Mesenchymal stem cell (in vitro differentiated cells and primary cell): ENCODE measurements at regions not wholly inside any gene's neighbourhood (a gene's known extent, or its start where the extent isn't known, plus 50 kb on each side); places are given as distances from the start of the nearest gene placed in this dataset.
A peak's percentile ranks its signal among the peaks of the same experiment; 100 is the strongest.

Experiments
- DNase-seq: peaks from one replicate; pipeline ENCODE4 v3.0.0-alpha.2; 2013
- H2AFZ ChIP-seq: one replicate; pipeline ENCODE4 v1.6.1; 2013; ENCODE audit warnings: low read depth, mild to moderate bottlenecking, control low read depth, inconsistent platforms, low read length, moderate library complexity
- H2AK5ac ChIP-seq: 2 replicates; pipeline ENCODE4 v1.6.1; 2013; ENCODE audit warnings: low read length, moderate library complexity, mild to moderate bottlenecking, inconsistent platforms; ENCODE audit not compliant: severe bottlenecking
- H2BK120ac ChIP-seq: one replicate; pipeline ENCODE4 v1.6.1; 2013; ENCODE audit warnings: low read depth, mild to moderate bottlenecking, inconsistent platforms, low read length, moderate library complexity
- H2BK12ac ChIP-seq, 2 experiments: one replicate each; pipeline ENCODE4 v1.6.1; 2013; ENCODE audit warnings: inconsistent platforms in 2 of 2, low read length in 2 of 2, mild to moderate bottlenecking in 2 of 2, moderate library complexity in 2 of 2, control low read depth in 1 of 2
- H2BK15ac ChIP-seq: one replicate; pipeline ENCODE4 v1.6.1; 2013; ENCODE audit warnings: mild to moderate bottlenecking, low read depth, inconsistent platforms; ENCODE audit not compliant: poor library complexity, severe bottlenecking
- H2BK5ac ChIP-seq: 2 replicates; pipeline ENCODE4 v1.6.1; 2013; ENCODE audit warnings: low read depth, mild to moderate bottlenecking, low read length, control low read depth, inconsistent platforms; ENCODE audit not compliant: poor library complexity, severe bottlenecking
- H3K14ac ChIP-seq, 2 experiments: one replicate each; pipeline ENCODE4 v1.6.1; 2013; ENCODE audit warnings: inconsistent platforms in 2 of 2, low read length in 2 of 2, control low read depth in 1 of 2, mild to moderate bottlenecking in 1 of 2, moderate library complexity in 1 of 2
- H3K18ac ChIP-seq, 2 experiments: one replicate each; pipeline ENCODE4 v1.6.1; 2013; ENCODE audit warnings: inconsistent platforms in 2 of 2, low read length in 2 of 2, control low read depth in 1 of 2, low read depth in 1 of 2, mild to moderate bottlenecking in 1 of 2
- H3K23ac ChIP-seq, 2 experiments: one replicate each; pipeline ENCODE4 v1.6.1; 2013; ENCODE audit warnings: inconsistent platforms in 2 of 2, low read length in 2 of 2, mild to moderate bottlenecking in 2 of 2, moderate library complexity in 2 of 2, control low read depth in 1 of 2
- H3K27ac ChIP-seq: 2 replicates; pipeline ENCODE4 v1.5.1; 2013; ENCODE audit warnings: mild to moderate bottlenecking, moderate library complexity, low read length, control low read depth, inconsistent platforms; ENCODE audit not compliant: poor library complexity, severe bottlenecking
- H3K27me3 ChIP-seq, 2 experiments: 2 replicates each; pipeline versions ENCODE4 v1.6.1 to v1.7.0; 2013; ENCODE audit warnings: low read length in 2 of 2, mild to moderate bottlenecking in 2 of 2, moderate library complexity in 2 of 2, control low read depth in 1 of 2, inconsistent platforms in 1 of 2; ENCODE audit not compliant: control insufficient read depth in 1 of 2, insufficient read depth in 1 of 2
- H3K36me3 ChIP-seq, 2 experiments: 2 replicates each; pipeline versions ENCODE4 v1.6.1 to v1.7.0; 2013; ENCODE audit warnings: low read length in 2 of 2, control low read depth in 1 of 2, inconsistent platforms in 1 of 2, low read depth in 1 of 2, mild to moderate bottlenecking in 1 of 2; ENCODE audit not compliant: insufficient read depth in 2 of 2, control insufficient read depth in 1 of 2
- H3K4ac ChIP-seq, 2 experiments: one replicate each; pipeline ENCODE4 v1.6.1; 2013; ENCODE audit warnings: inconsistent platforms in 2 of 2, low read length in 2 of 2, mild to moderate bottlenecking in 2 of 2, moderate library complexity in 2 of 2, control low read depth in 1 of 2, low read depth in 1 of 2
- H3K4me1 ChIP-seq: 2 replicates; pipeline ENCODE4 v1.6.1; 2013; ENCODE audit warnings: low read depth, low read length, control low read depth; ENCODE audit not compliant: control insufficient read depth, insufficient read depth
- H3K4me2 ChIP-seq: 2 replicates; pipeline ENCODE4 v1.6.1; 2013; ENCODE audit warnings: low read length, mild to moderate bottlenecking, inconsistent platforms; ENCODE audit not compliant: poor library complexity, severe bottlenecking
- H3K4me3 ChIP-seq, 2 experiments: 2 replicates each; pipeline versions ENCODE4 v1.5.1 to v1.7.0; 2013; ENCODE audit warnings: low read length in 2 of 2, mild to moderate bottlenecking in 2 of 2, control low read depth in 1 of 2, low read depth in 1 of 2; ENCODE audit not compliant: insufficient read depth in 1 of 2
- H3K79me1 ChIP-seq: replicated peaks from 2 replicates; pipeline ENCODE4 v1.6.1; 2013; ENCODE audit warnings: mild to moderate bottlenecking, control low read depth, low read length, inconsistent platforms; ENCODE audit not compliant: poor library complexity, severe bottlenecking
- H3K9ac ChIP-seq: 2 replicates; pipeline ENCODE4 v1.7.0; 2013; ENCODE audit warnings: mild to moderate bottlenecking, low read length, moderate library complexity
- H3K9me3 ChIP-seq: 2 replicates; pipeline ENCODE4 v1.7.0; 2013; ENCODE audit warnings: mild to moderate bottlenecking, low read length; ENCODE audit not compliant: control insufficient read depth
- H4K8ac ChIP-seq: one replicate; pipeline ENCODE4 v1.6.1; 2013; ENCODE audit warnings: inconsistent platforms, mild to moderate bottlenecking, low read length, moderate library complexity
- H4K91ac ChIP-seq: one replicate; pipeline ENCODE4 v1.6.1; 2013; ENCODE audit warnings: mild to moderate bottlenecking, low read length, inconsistent platforms
- WGBS: methylation state at CpG from one replicate; pipeline ENCODE4 v1.1.7; 2013; ENCODE audit warnings: mixed read lengths; 5-methylcytosine and 5-hydroxymethylcytosine counted together

DNA sequence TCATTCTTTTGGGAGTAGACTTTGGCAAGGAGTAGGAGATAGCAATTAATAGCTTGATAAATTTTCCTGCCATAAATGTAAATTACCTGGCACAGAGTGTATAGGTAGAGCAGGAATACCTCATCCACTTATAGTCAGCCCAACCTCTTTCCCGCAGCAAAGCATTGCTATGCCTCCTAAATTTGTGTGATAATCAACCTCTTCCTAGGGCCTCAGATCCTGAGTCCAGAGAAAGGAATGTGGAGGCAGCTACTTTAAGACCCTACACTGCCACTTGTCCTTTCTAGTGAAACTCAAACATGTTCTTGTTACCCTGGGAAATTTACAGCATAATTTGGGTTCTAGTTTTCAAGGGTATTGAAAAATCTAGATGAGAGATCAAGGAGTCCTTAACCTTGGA, 919.0 kb downstream of the RAPGEF2 start:
- Histone ChIP-seq H3K9me3 (peaks cover 22% of the 10 kb centered on the region), H3K79me1 (no peaks in the 10 kb centered on the region), H3K4me2 (no peak overlapping the region), H3K23ac (no peak overlapping the region), H2BK12ac (no peak overlapping the region), H3K36me3 (no peaks in the 10 kb centered on the region), H2BK120ac (no peak overlapping the region), H2AFZ (no peak overlapping the region), H4K91ac (no peak overlapping the region), H3K4ac (no peak overlapping the region), H3K4me1 (peaks cover 2% of the 10 kb centered on the region), H3K18ac (no peak overlapping the region), H3K9ac (no peak overlapping the region), H2BK5ac (no peak overlapping the region), H4K8ac (no peak overlapping the region), H3K4me3 (no peak overlapping the region), H3K27ac (no peak overlapping the region), H2AK5ac (no peak overlapping the region), H3K14ac (no peak overlapping the region), H3K27me3 (no peaks in the 10 kb centered on the region), H2BK15ac (no peak overlapping the region)
- whole genome bisulfite sequencing, result 92% methylated on average over 1 of the region's 1 CpG
- DNase-seq, result no peak

- H3K4ac ChIP-seq, result no peak overlapping the region
- H4K8ac ChIP-seq, result no peak overlapping the region
- no peak overlapping the region for H3K23ac ChIP-seq
- no peaks in the 10 kb centered on the region for H3K79me1 ChIP-seq
- no peak overlapping the region for H3K27ac ChIP-seq
- H4K91ac ChIP-seq, result no peak overlapping the region
- H3K4me3 ChIP-seq, result no peak overlapping the region
- no peak overlapping the region for H2AFZ ChIP-seq
- 59% methylated on average over 2 of the region's 2 CpGs for WGBS
- no peaks in the 10 kb centered on the region for H3K36me3 ChIP-seq
- H3K14ac ChIP-seq, result no peak overlapping the region
- no peak overlapping the region for H2AK5ac ChIP-seq
- peaks cover 16% of the 10 kb centered on the region for H3K9me3 ChIP-seq
- no peak overlapping the region for H2BK15ac ChIP-seq
- DNase-seq, result peak; percentile 26
- H3K4me1 ChIP-seq, result peaks cover 2% of the 10 kb centered on the region
- no peaks in the 10 kb centered on the region for H3K27me3 ChIP-seq
- H3K18ac ChIP-seq, result no peak overlapping the region
- H2BK12ac ChIP-seq, result no peak overlapping the region
- no peak overlapping the region for H3K4me2 ChIP-seq
- no peak overlapping the region for H2BK120ac ChIP-seq
- H3K9ac ChIP-seq, result no peak overlapping the region
- no peak overlapping the region for H2BK5ac ChIP-seq
These were observed 923.8 kb downstream of the RAPGEF2 start for GRCh38 chr4:160026721-160027120.

- Histone ChIP-seq H3K9ac (no peak overlapping the region), H3K4ac (no peak overlapping the region), H3K18ac (no peak overlapping the region), H3K23ac (no peak overlapping the region), H3K79me1 (no peaks in the 10 kb centered on the region), H4K91ac (no peak overlapping the region), H2BK15ac (no peak overlapping the region), H2AFZ (no peak overlapping the region), H3K4me2 (no peak overlapping the region), H2BK5ac (no peak overlapping the region), H2BK120ac (no peak overlapping the region), H2BK12ac (no peak overlapping the region), H3K27me3 (no peaks in the 10 kb centered on the region), H3K14ac (no peak overlapping the region), H3K36me3 (no peaks in the 10 kb centered on the region), H2AK5ac (no peak overlapping the region), H3K4me3 (no peak overlapping the region), H3K27ac (no peak overlapping the region), H4K8ac (no peak overlapping the region), H3K4me1 (no peaks in the 10 kb centered on the region), H3K9me3 (peaks cover 32% of the 10 kb centered on the region)
- no peak for DNase-seq
These were observed 931.6 kb downstream of the RAPGEF2 start for GRCh38 chr4:160034501-160034900.

- Histone ChIP-seq H3K4me1 (no peaks in the 10 kb centered on the region), H2AFZ (no peak overlapping the region)
These were observed 935.7 kb downstream of the RAPGEF2 start for GRCh38 chr4:160038615-160039014.

More at GRCh38 chr4:160038615-160039014, 935.7 kb downstream of the RAPGEF2 start:
- H2AK5ac ChIP-seq, result no peak overlapping the region
- H4K91ac ChIP-seq, result no peak overlapping the region
- no peak overlapping the region for H2BK5ac ChIP-seq
- H3K4me3 ChIP-seq, result no peak overlapping the region
- H3K36me3 ChIP-seq, result no peaks in the 10 kb centered on the region
- no peak overlapping the region for H3K14ac ChIP-seq
- H3K9me3 ChIP-seq, result peaks cover 21% of the 10 kb centered on the region
- H4K8ac ChIP-seq, result no peak overlapping the region
- no peak for DNase-seq
- no peaks in the 10 kb centered on the region for H3K79me1 ChIP-seq
- H2BK15ac ChIP-seq, result no peak overlapping the region
- H3K27ac ChIP-seq, result no peak overlapping the region
- no peak overlapping the region for H3K4me2 ChIP-seq
- H3K9ac ChIP-seq, result no peak overlapping the region
- H3K4ac ChIP-seq, result no peak overlapping the region
- no peak overlapping the region for H3K23ac ChIP-seq
- H3K27me3 ChIP-seq, result no peaks in the 10 kb centered on the region
- no peak overlapping the region for H3K18ac ChIP-seq
- WGBS, result no CpG with 5 or more reads among the region's 2 CpGs
- no peak overlapping the region for H2BK120ac ChIP-seq
- no peak overlapping the region for H2BK12ac ChIP-seq
